SK-N-SH treated with all-trans-retinoic acid at 6 μM for 48 hours (cell line): ENCODE measurements at regions not wholly inside any gene's neighbourhood (a gene's known extent, or its start where the extent isn't known, plus 50 kb on each side); places are given as distances from the start of the nearest gene placed in this dataset.

Experiments
- ARNTL ChIP-seq: fragments of 450-650 bp; formaldehyde crosslinking; IDR thresholded peaks from 2 replicates; pipeline ENCODE4 v1.5.0; 2020; ENCODE audit warnings: low read depth, mild to moderate bottlenecking, moderate library complexity, borderline replicate concordance
- ESRRG ChIP-seq: fragments of 250-450 bp; sonication (Bioruptor Pico); IDR thresholded peaks from 2 replicates; pipeline ENCODE4 v1.6.1; 2021; ENCODE audit warnings: mild to moderate bottlenecking
- PATZ1 ChIP-seq: fragments of 250-450 bp; sonication (Bioruptor Pico); IDR thresholded peaks from 2 replicates; pipeline ENCODE4 v1.8.0; 2020; ENCODE audit warnings: mild to moderate bottlenecking, moderate library complexity, borderline replicate concordance
- POU6F1 ChIP-seq: fragments of 250-450 bp; sonication (Bioruptor Pico); IDR thresholded peaks from 2 replicates; pipeline ENCODE4 v1.8.0; 2021; ENCODE audit warnings: low read depth, mild to moderate bottlenecking, moderate library complexity, borderline replicate concordance
- SNAI2 ChIP-seq: fragments of 250-450 bp; sonication (Bioruptor Pico); IDR thresholded peaks from 2 replicates; pipeline ENCODE4 v1.5.0; 2020; ENCODE audit warnings: mild to moderate bottlenecking, moderate library complexity
- TOX ChIP-seq: fragments of 250-450 bp; sonication (Bioruptor Pico); IDR thresholded peaks from 2 replicates; pipeline ENCODE4 v1.8.0; 2021; ENCODE audit warnings: mild to moderate bottlenecking, moderate library complexity, borderline replicate concordance
- ZC3H10 ChIP-seq: fragments of 250-450 bp; sonication (Bioruptor Pico); IDR thresholded peaks from 2 replicates; pipeline ENCODE4 v1.5.1; 2021; ENCODE audit warnings: mild to moderate bottlenecking, moderate library complexity
- ZFP3 ChIP-seq: fragments of 250-450 bp; sonication (Bioruptor Pico); IDR thresholded peaks from 2 replicates; pipeline ENCODE4 v1.5.0; 2020; ENCODE audit warnings: mild to moderate bottlenecking, moderate library complexity
- ZFP30 ChIP-seq: fragments of 450-650 bp; formaldehyde crosslinking; IDR thresholded peaks from 2 replicates; pipeline ENCODE4 v1.5.0; 2022; ENCODE audit warnings: mild to moderate bottlenecking, moderate library complexity
- ZNF70 ChIP-seq: fragments of 450-650 bp; formaldehyde crosslinking; IDR thresholded peaks from 2 replicates; pipeline ENCODE4 v1.5.0; 2020; ENCODE audit warnings: mild to moderate bottlenecking, moderate library complexity
- ZNF8 ChIP-seq: fragments of 450-650 bp; formaldehyde crosslinking; IDR thresholded peaks from 2 replicates; pipeline ENCODE4 v1.5.0; 2020; ENCODE audit warnings: mild to moderate bottlenecking, moderate library complexity
- TF ChIP-seq, protein P1 (sequence below): fragments of 250-450 bp; sonication (Bioruptor Pico); IDR thresholded peaks from 2 replicates; pipeline ENCODE4 v1.5.1; 2021; ENCODE audit warnings: mild to moderate bottlenecking, moderate library complexity
- TF ChIP-seq, protein P2 (sequence below): fragments of 250-450 bp; sonication (Bioruptor Pico); IDR thresholded peaks from 2 replicates; pipeline ENCODE4 v1.5.1; 2020; ENCODE audit warnings: low read depth, mild to moderate bottlenecking, moderate library complexity

- TF ChIP-seq ZNF70 (CRISPR knock-in tag) (peak; percentile 92), SNAI2 (CRISPR knock-in tag) (no peak), ZC3H10 (CRISPR knock-in tag) (no peak), PATZ1 (CRISPR knock-in tag) (no peak), ESRRG (CRISPR knock-in tag) (no peak), TOX (CRISPR knock-in tag) (no peak), ARNTL (CRISPR knock-in tag) (no peak), ZNF8 (CRISPR knock-in tag) (no peak), ZFP3 (CRISPR knock-in tag) (no peak), ZFP30 (CRISPR knock-in tag) (no peak), POU6F1 (CRISPR knock-in tag) (no peak)
- TF ChIP-seq, protein P1, sequence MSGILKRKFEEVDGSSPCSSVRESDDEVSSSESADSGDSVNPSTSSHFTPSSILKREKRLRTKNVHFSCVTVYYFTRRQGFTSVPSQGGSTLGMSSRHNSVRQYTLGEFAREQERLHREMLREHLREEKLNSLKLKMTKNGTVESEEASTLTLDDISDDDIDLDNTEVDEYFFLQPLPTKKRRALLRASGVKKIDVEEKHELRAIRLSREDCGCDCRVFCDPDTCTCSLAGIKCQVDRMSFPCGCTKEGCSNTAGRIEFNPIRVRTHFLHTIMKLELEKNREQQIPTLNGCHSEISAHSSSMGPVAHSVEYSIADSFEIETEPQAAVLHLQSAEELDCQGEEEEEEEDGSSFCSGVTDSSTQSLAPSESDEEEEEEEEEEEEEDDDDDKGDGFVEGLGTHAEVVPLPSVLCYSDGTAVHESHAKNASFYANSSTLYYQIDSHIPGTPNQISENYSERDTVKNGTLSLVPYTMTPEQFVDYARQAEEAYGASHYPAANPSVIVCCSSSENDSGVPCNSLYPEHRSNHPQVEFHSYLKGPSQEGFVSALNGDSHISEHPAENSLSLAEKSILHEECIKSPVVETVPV = no peak
- TF ChIP-seq, protein P2, sequence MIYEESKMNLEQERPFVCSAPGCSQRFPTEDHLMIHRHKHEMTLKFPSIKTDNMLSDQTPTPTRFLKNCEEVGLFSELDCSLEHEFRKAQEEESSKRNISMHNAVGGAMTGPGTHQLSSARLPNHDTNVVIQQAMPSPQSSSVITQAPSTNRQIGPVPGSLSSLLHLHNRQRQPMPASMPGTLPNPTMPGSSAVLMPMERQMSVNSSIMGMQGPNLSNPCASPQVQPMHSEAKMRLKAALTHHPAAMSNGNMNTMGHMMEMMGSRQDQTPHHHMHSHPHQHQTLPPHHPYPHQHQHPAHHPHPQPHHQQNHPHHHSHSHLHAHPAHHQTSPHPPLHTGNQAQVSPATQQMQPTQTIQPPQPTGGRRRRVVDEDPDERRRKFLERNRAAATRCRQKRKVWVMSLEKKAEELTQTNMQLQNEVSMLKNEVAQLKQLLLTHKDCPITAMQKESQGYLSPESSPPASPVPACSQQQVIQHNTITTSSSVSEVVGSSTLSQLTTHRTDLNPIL = no peak
Observed at GRCh38 chr12:28802706-28803438, 346.2 kb upstream of the FAR2 start.
